HEK293T (cell line): ENCODE measurements at regions not wholly inside any gene's neighbourhood (a gene's known extent, or its start where the extent isn't known, plus 50 kb on each side); places are given as distances from the start of the nearest gene placed in this dataset.

Experiments
- CTBP1 ChIP-seq: fragments of 450-650 bp; IDR thresholded peaks from 2 replicates; pipeline ENCODE4 v1.6.1; 2016; ENCODE audit warnings: borderline replicate concordance
- ELF4 ChIP-seq: fragments of 450-650 bp; IDR thresholded peaks from 2 replicates; pipeline ENCODE4 v1.6.1; 2017; ENCODE audit warnings: antibody characterized with exemption
- FOXK2 ChIP-seq: fragments of 450-650 bp; IDR thresholded peaks from 2 replicates; pipeline ENCODE4 v1.6.1; 2016; ENCODE audit warnings: mild to moderate bottlenecking
- HDGF ChIP-seq: fragments of 450-650 bp; IDR thresholded peaks from 2 replicates; pipeline ENCODE4 v1.6.1; 2017; ENCODE audit warnings: antibody characterized with exemption, borderline replicate concordance
- LEF1 ChIP-seq: fragments of 450-650 bp; IDR thresholded peaks from 2 replicates; pipeline ENCODE4 v1.6.1; 2017; ENCODE audit warnings: mild to moderate bottlenecking, borderline replicate concordance
- NFRKB ChIP-seq: fragments of 450-650 bp; IDR thresholded peaks from 2 replicates; pipeline ENCODE4 v1.6.1; 2016; ENCODE audit warnings: mild to moderate bottlenecking, moderate library complexity
- SP1 ChIP-seq: fragments of 450-650 bp; IDR thresholded peaks from 2 replicates; pipeline ENCODE4 v1.6.1; 2017
- SUZ12 ChIP-seq: fragments of 450-650 bp; IDR thresholded peaks from 2 replicates; pipeline ENCODE4 v1.6.1; 2016; ENCODE audit warnings: mild to moderate bottlenecking
- TF ChIP-seq, protein P1 (sequence below): fragments of 450-650 bp; IDR thresholded peaks from 2 replicates; pipeline ENCODE4 v1.6.1; 2016

- TF ChIP-seq LEF1 (no peak), NFRKB (no peak), FOXK2 (no peak), CTBP1 (no peak), HDGF (no peak), SP1 (no peak), ELF4 (no peak), SUZ12 (no peak)
- TF ChIP-seq, protein P1, sequence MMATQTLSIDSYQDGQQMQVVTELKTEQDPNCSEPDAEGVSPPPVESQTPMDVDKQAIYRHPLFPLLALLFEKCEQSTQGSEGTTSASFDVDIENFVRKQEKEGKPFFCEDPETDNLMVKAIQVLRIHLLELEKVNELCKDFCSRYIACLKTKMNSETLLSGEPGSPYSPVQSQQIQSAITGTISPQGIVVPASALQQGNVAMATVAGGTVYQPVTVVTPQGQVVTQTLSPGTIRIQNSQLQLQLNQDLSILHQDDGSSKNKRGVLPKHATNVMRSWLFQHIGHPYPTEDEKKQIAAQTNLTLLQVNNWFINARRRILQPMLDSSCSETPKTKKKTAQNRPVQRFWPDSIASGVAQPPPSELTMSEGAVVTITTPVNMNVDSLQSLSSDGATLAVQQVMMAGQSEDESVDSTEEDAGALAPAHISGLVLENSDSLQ, result no peak
Observed at GRCh38 chr11:90407350-90407749, 184.5 kb upstream of the CHORDC1 start.
